A549 (cell line): ENCODE measurements at regions not wholly inside any gene's neighbourhood (a gene's known extent, or its start where the extent isn't known, plus 50 kb on each side); places are given as distances from the start of the nearest gene placed in this dataset.

ENCODE experiments used
- ATAC-seq, 2 experiments: fragments of 200-7000 bp in 1 of 2; fragments of >200 bp in 1 of 2; cut with Nextera tagmentation in 1 of 2; cut with Tn5 transposase in 1 of 2; 3 replicates each; pipeline versions ENCODE4 v1.8.0 to v1.9.1; 2018 to 2020; ENCODE audit warnings: mild to moderate bottlenecking in 1 of 2, moderate library complexity in 1 of 2
- CTCF ChIA-PET: fragments of 300-600 bp; sonication (Branson Sonifier 250); formaldehyde crosslinking; extraction: SDS; loops from one replicate; lab custom pipeline; 2021; ENCODE audit warnings: antibody characterized with exemption, inconsistent platforms; lab: Yijun Ruan, JAX
- POLR2A ChIA-PET: fragments of 350-600 bp; formaldehyde crosslinking; extraction: SDS; loops from one replicate; lab custom pipeline; 2021; ENCODE audit warnings: antibody characterized with exemption, inconsistent platforms; lab: Yijun Ruan, JAX
- DNase-seq, 2 experiments: peaks; one replicate each; pipeline versions ENCODE4 v3.0.0 to v3.0.0-alpha.2; 2011 to 2016; ENCODE audit warnings: low read depth in 1 of 2, low spot score in 1 of 2
- FAIRE-seq: peaks from 2 replicates; lab custom pipeline; 2011; peaks lifted over from hg19 to GRCh38; lab: Jason Lieb, UNC
- H3K27ac ChIP-seq, 2 experiments: fragments of >200 bp; sonication (Bioruptor Twin); formaldehyde crosslinking; 3 replicates each; pipeline ENCODE4 v1.5.1; 2016 to 2017
- H3K4me1 ChIP-seq: fragments of >200 bp; sonication (Bioruptor Twin); formaldehyde crosslinking; 3 replicates; pipeline ENCODE4 v1.6.1; 2016
- H3K4me2 ChIP-seq: fragments of >200 bp; sonication (Bioruptor Twin); formaldehyde crosslinking; 3 replicates; pipeline ENCODE4 v1.6.1; 2016
- H3K4me3 ChIP-seq: fragments of >200 bp; sonication (Bioruptor Twin); formaldehyde crosslinking; 3 replicates; pipeline ENCODE4 v1.5.1; 2016
- H3K9me3 ChIP-seq: fragments of >200 bp; sonication (Bioruptor Twin); formaldehyde crosslinking; 3 replicates; pipeline ENCODE4 v1.6.1; 2016
- ATOH8 ChIP-seq: fragments of 250-450 bp; sonication (Bioruptor Pico); IDR thresholded peaks from 2 replicates; pipeline ENCODE4 v1.5.0; 2020; ENCODE audit warnings: low read depth, mild to moderate bottlenecking, moderate library complexity
- BHLHE40 ChIP-seq: IDR thresholded peaks from 2 replicates; pipeline ENCODE4 v1.6.1; 2012; ENCODE audit warnings: low read depth, low read length, inconsistent platforms
- CBX2 ChIP-seq: fragments of 200-600 bp; sonication (generic); IDR thresholded peaks from 2 replicates; pipeline ENCODE4 v1.6.1; 2016; ENCODE audit warnings: low read depth, mild to moderate bottlenecking, borderline replicate concordance
- CBX8 ChIP-seq: fragments of 200-600 bp; sonication (generic); IDR thresholded peaks from 2 replicates; pipeline ENCODE4 v1.6.1; 2016
- CHD4 ChIP-seq: fragments of 200-600 bp; sonication (generic); IDR thresholded peaks from 2 replicates; pipeline ENCODE4 v1.6.1; 2016; ENCODE audit warnings: antibody characterized with exemption, mild to moderate bottlenecking, borderline replicate concordance
- CTCF ChIP-seq: fragments of >200 bp; sonication (Bioruptor Twin); formaldehyde crosslinking; IDR thresholded peaks from 3 replicates; pipeline ENCODE4 v1.5.1; 2016
- E2F6 ChIP-seq: IDR thresholded peaks from 2 replicates; pipeline ENCODE4 v1.6.1; 2012; ENCODE audit warnings: low read depth, borderline replicate concordance
- EHF ChIP-seq: fragments of 250-450 bp; sonication (Bioruptor Pico); IDR thresholded peaks from 2 replicates; pipeline ENCODE4 v1.5.0; 2020; ENCODE audit warnings: mild to moderate bottlenecking
- EP300 ChIP-seq, 2 experiments: fragments of >200 bp; sonication (Bioruptor Twin); formaldehyde crosslinking; IDR thresholded peaks; 2 replicates in 1 of 2; 3 replicates in 1 of 2; pipeline ENCODE4 v1.6.1; 2016 to 2017
- ESRRA ChIP-seq: fragments of 150-350 bp; IDR thresholded peaks from 2 replicates; pipeline ENCODE4 v1.6.1; 2014; ENCODE audit warnings: mild to moderate bottlenecking, low read length, borderline replicate concordance
- FOSB ChIP-seq: fragments of 250-450 bp; sonication (Bioruptor Pico); IDR thresholded peaks from 2 replicates; pipeline ENCODE4 v1.5.0; 2020; ENCODE audit warnings: mild to moderate bottlenecking, moderate library complexity
- FOSL2 ChIP-seq, 2 experiments: fragments of 450-650 bp in 1 of 2; fragments of >200 bp in 1 of 2; sonication (Bioruptor Twin) in 1 of 2; formaldehyde crosslinking; IDR thresholded peaks; 2 replicates each; pipeline versions ENCODE4 v1.5.0 to v1.6.1; 2016 to 2020; ENCODE audit warnings: mild to moderate bottlenecking in 1 of 2, moderate library complexity in 1 of 2
- FOXS1 ChIP-seq: fragments of 250-450 bp; sonication (Bioruptor Pico); IDR thresholded peaks from 2 replicates; pipeline ENCODE4 v1.5.0; 2020; ENCODE audit warnings: mild to moderate bottlenecking, moderate library complexity
- GATA3 ChIP-seq: IDR thresholded peaks from 2 replicates; pipeline ENCODE4 v1.6.1; 2012; ENCODE audit warnings: borderline replicate concordance
- HEYL ChIP-seq: fragments of 250-450 bp; sonication (Bioruptor Pico); IDR thresholded peaks from 2 replicates; pipeline ENCODE4 v1.8.0; 2021; ENCODE audit warnings: mild to moderate bottlenecking, moderate library complexity
- HOXA7 ChIP-seq: fragments of 250-450 bp; sonication (Bioruptor Pico); IDR thresholded peaks from 2 replicates; pipeline ENCODE4 v1.5.0; 2020; ENCODE audit warnings: mild to moderate bottlenecking, moderate library complexity
- JUN ChIP-seq, 2 experiments: fragments of >200 bp; sonication (Bioruptor Twin); formaldehyde crosslinking; IDR thresholded peaks; 2 replicates in 1 of 2; 3 replicates in 1 of 2; pipeline ENCODE4 v1.6.1; 2016 to 2017
- KDM5A ChIP-seq: fragments of 200-600 bp; sonication (generic); IDR thresholded peaks from 2 replicates; pipeline ENCODE4 v1.6.1; 2016; ENCODE audit warnings: antibody characterized with exemption, mild to moderate bottlenecking
- MAFK ChIP-seq: fragments of 450-650 bp; IDR thresholded peaks from 2 replicates; pipeline ENCODE4 v1.6.1; 2014; ENCODE audit not compliant: partially characterized antibody
- MAX ChIP-seq: IDR thresholded peaks from 2 replicates; pipeline ENCODE4 v1.6.1; 2012
- NPAS2 ChIP-seq: fragments of 250-450 bp; sonication (Bioruptor Pico); IDR thresholded peaks from 2 replicates; pipeline ENCODE4 v1.8.0; 2022; ENCODE audit warnings: mild to moderate bottlenecking, moderate library complexity, borderline replicate concordance
- NR3C1 ChIP-seq: fragments of >200 bp; sonication (Bioruptor Twin); formaldehyde crosslinking; IDR thresholded peaks from 3 replicates; pipeline ENCODE4 v1.6.1; 2017
- POLR2AphosphoS2 ChIP-seq: conservative IDR thresholded peaks from 2 replicates; pipeline ENCODE4 v1.6.1; 2012; ENCODE audit warnings: low read length, improper control_type of control experiment, inconsistent platforms
- RARB ChIP-seq: fragments of 250-450 bp; sonication (Bioruptor Pico); IDR thresholded peaks from 2 replicates; pipeline ENCODE4 v1.8.0; 2021; ENCODE audit warnings: mild to moderate bottlenecking, moderate library complexity
- SMC3 ChIP-seq: fragments of >200 bp; sonication (Bioruptor Twin); formaldehyde crosslinking; IDR thresholded peaks from 3 replicates; pipeline ENCODE4 v1.6.1; 2018; ENCODE audit warnings: inconsistent platforms
- TP53 ChIP-seq: fragments of 250-450 bp; sonication (Bioruptor Pico); IDR thresholded peaks from 2 replicates; pipeline ENCODE4 v1.5.0; 2021; ENCODE audit warnings: mild to moderate bottlenecking, moderate library complexity
- USF2 ChIP-seq: fragments of 450-650 bp; IDR thresholded peaks from 2 replicates; pipeline ENCODE4 v1.6.1; 2014; ENCODE audit warnings: antibody characterized with exemption
- ZC3H11A ChIP-seq: fragments of 450-650 bp; IDR thresholded peaks from 2 replicates; pipeline ENCODE4 v1.6.1; 2014; ENCODE audit warnings: antibody characterized with exemption, mild to moderate bottlenecking
- ZNF302 ChIP-seq: fragments of 250-450 bp; sonication (Bioruptor Pico); IDR thresholded peaks from 2 replicates; pipeline ENCODE4 v1.9.0; 2021; ENCODE audit warnings: inconsistent platforms, mild to moderate bottlenecking, moderate library complexity
- ZSCAN20 ChIP-seq: fragments of 250-450 bp; sonication (Bioruptor Pico); IDR thresholded peaks from 2 replicates; pipeline ENCODE4 v1.8.0; 2022; ENCODE audit warnings: mild to moderate bottlenecking, moderate library complexity
- WGBS: methylation state at CpG from one replicate; pipeline ENCODE4 v1.1.6; 2017; ENCODE audit errors: missing lambda C conversion rate; 5-methylcytosine and 5-hydroxymethylcytosine counted together

GRCh38 chr5:99817796-99818195 lies 717.4 kb upstream of the FAM174A start:
- DNase-seq (no peak), FAIRE-seq (no peak), ATAC-seq (no peak)
- ChIA-PET CTCF (no interaction called here), POLR2A (no interaction called here)
- Histone ChIP-seq H3K9me3 (no peaks in the 10 kb centered on the region), H3K27ac (no peak overlapping the region), H3K4me3 (no peak overlapping the region), H3K4me1 (no peaks in the 10 kb centered on the region), H3K4me2 (no peak overlapping the region)
- 48% methylated on average over 17 of the region's 17 CpGs for WGBS
- TF ChIP-seq FOSL2 (IDR thresholded peaks at IDR 0.05), result no peak
- TF ChIP-seq FOSL2 (CRISPR knock-in tag; IDR thresholded peaks at IDR 0.05), result no peak
- TF ChIP-seq CHD4, result no peak
- TF ChIP-seq EHF (CRISPR knock-in tag), result no peak
- TF ChIP-seq CBX2, result no peak
- no peak for TF ChIP-seq ZSCAN20
- no peak for TF ChIP-seq NR3C1
- TF ChIP-seq TP53 (CRISPR knock-in tag), result no peak
- no peak for TF ChIP-seq EP300 (IDR thresholded peaks at IDR 0.05)
- no peak for TF ChIP-seq MAX
- no peak for TF ChIP-seq HOXA7 (CRISPR knock-in tag)
- no peak for TF ChIP-seq E2F6
- TF ChIP-seq BHLHE40, result no peak
- TF ChIP-seq SMC3, result no peak
- no peak for TF ChIP-seq GATA3
- no peak for TF ChIP-seq ZNF302
- TF ChIP-seq FOXS1 (CRISPR knock-in tag), result no peak
- TF ChIP-seq CBX8, result no peak

GRCh38 chr5:99814321-99815063 lies 720.7 kb upstream of the FAM174A start:
- POLR2A ChIA-PET, result no interaction called here
- FAIRE-seq (no peak), ATAC-seq (no peak), DNase-seq (no peak)
- Histone ChIP-seq H3K4me2 (no peak overlapping the region), H3K9me3 (no peaks in the 10 kb centered on the region), H3K27ac (no peak overlapping the region), H3K4me3 (no peak overlapping the region), H3K4me1 (no peaks in the 10 kb centered on the region)
- 9% methylated on average over 3 of the region's 3 CpGs for WGBS
- TF ChIP-seq MAFK (peak; percentile 60), POLR2AphosphoS2 (no peak)
- CTCF ChIA-PET, result no interaction called here

GRCh38 chr5:99808657-99809230 lies 726.4 kb upstream of the FAM174A start:
- H3K4me2 ChIP-seq, result no peak overlapping the region
- no peak for TF ChIP-seq JUN (IDR thresholded peaks at IDR 0.05)
- 51% methylated on average over 3 of the region's 3 CpGs for WGBS
- POLR2A ChIA-PET, result no interaction called here
- FAIRE-seq, result no peak
- CTCF ChIA-PET, result no interaction called here
- no peak for DNase-seq
- no peaks in the 10 kb centered on the region for H3K9me3 ChIP-seq
- H3K4me1 ChIP-seq, result no peaks in the 10 kb centered on the region
- H3K27ac ChIP-seq, result no peak overlapping the region
- no peak overlapping the region for H3K4me3 ChIP-seq
- no peak for ATAC-seq

- ATAC-seq (no peak), DNase-seq (no peak), FAIRE-seq (no peak)
- H3K4me1 ChIP-seq, result no peaks in the 10 kb centered on the region
- no peaks in the 10 kb centered on the region for H3K9me3 ChIP-seq
- H3K4me3 ChIP-seq, result no peak overlapping the region
- TF ChIP-seq ESRRA, result no peak
- no peak for TF ChIP-seq JUN (IDR thresholded peaks at IDR 0.05)
- no peak for TF ChIP-seq HEYL
- TF ChIP-seq CTCF, result no peak
- no peak for TF ChIP-seq ZC3H11A
- TF ChIP-seq TP53 (CRISPR knock-in tag), result no peak
- no peak for TF ChIP-seq ATOH8 (CRISPR knock-in tag)
- no peak for TF ChIP-seq RARB
- TF ChIP-seq USF2, result no peak
- no peak for TF ChIP-seq KDM5A
- no peak for TF ChIP-seq NPAS2 (CRISPR knock-in tag)
- no peak for TF ChIP-seq FOSB
- no peak overlapping the region for H3K4me2 ChIP-seq
- CTCF ChIA-PET, result no interaction called here
- POLR2A ChIA-PET, result no interaction called here
- no peak overlapping the region for H3K27ac ChIP-seq
Observed at GRCh38 chr5:99807346-99807745, 727.8 kb upstream of the FAM174A start.
